GM19025 (cell line): ENCODE measurements at regions not wholly inside any gene's neighbourhood (a gene's known extent, or its start where the extent isn't known, plus 50 kb on each side); places are given as distances from the start of the nearest gene placed in this dataset.

Experiments used
- ATAC-seq: cut with Tn5 transposase; IDR thresholded peaks from one replicate; pipeline ENCODE4 v1.9.1; 2021; ENCODE audit warnings: mild to moderate bottlenecking, low read depth, moderate library complexity; ENCODE audit not compliant: unreplicated experiment

- no peak for ATAC-seq
Observed at GRCh38 chr6:150710236-150710635, 110.6 kb downstream of the PLEKHG1 start.

GRCh38 chr6:150711061-150711460, 111.4 kb downstream of the PLEKHG1 start:
- ATAC-seq, result no peak

- no peak for ATAC-seq
Observed at GRCh38 chr6:150711584-150712504, 112.2 kb downstream of the PLEKHG1 start.

GRCh38 chr6:150712505-150713252, 113.0 kb downstream of the PLEKHG1 start:
- ATAC-seq, result no peak

- no peak for ATAC-seq
Observed at GRCh38 chr6:150713487-150713886, 113.8 kb downstream of the PLEKHG1 start.

- no peak for ATAC-seq
Observed at GRCh38 chr6:150713931-150714330, 114.2 kb downstream of the PLEKHG1 start.

- no peak for ATAC-seq
Observed at GRCh38 chr6:150715133-150715532, 115.4 kb downstream of the PLEKHG1 start.

GRCh38 chr6:150717419-150717818, 117.7 kb downstream of the PLEKHG1 start:
- ATAC-seq, result no peak

- ATAC-seq, result no peak
Observed at GRCh38 chr6:150719099-150719766, 119.5 kb downstream of the PLEKHG1 start.

GRCh38 chr6:150719831-150720230, 120.1 kb downstream of the PLEKHG1 start:
- ATAC-seq, result no peak

GRCh38 chr6:150720774-150721233, 121.1 kb downstream of the PLEKHG1 start:
- ATAC-seq, result peak; percentile 98

- no peak for ATAC-seq
Observed at GRCh38 chr6:150721418-150722266, 122.0 kb downstream of the PLEKHG1 start.

- no peak for ATAC-seq
Observed at GRCh38 chr6:150722614-150723344, 123.1 kb downstream of the PLEKHG1 start.

- no peak for ATAC-seq
Observed at GRCh38 chr6:150723345-150723658, 123.6 kb downstream of the PLEKHG1 start.

- no peak for ATAC-seq
Observed at GRCh38 chr6:150723857-150724256, 124.2 kb downstream of the PLEKHG1 start.

- ATAC-seq, result no peak
Observed at GRCh38 chr6:150725795-150726194, 126.1 kb downstream of the PLEKHG1 start.

- ATAC-seq, result no peak
Observed at GRCh38 chr6:150729188-150729748, 129.6 kb downstream of the PLEKHG1 start.

- ATAC-seq, result no peak
Observed at GRCh38 chr6:150730801-150731457, 131.2 kb downstream of the PLEKHG1 start.
